Suprapubic skin (tissue), 3 donors: ENCODE measurements at regions not wholly inside any gene's neighbourhood (a gene's known extent, or its start where the extent isn't known, plus 50 kb on each side); places are given as distances from the start of the nearest gene placed in this dataset.

Experiments
- EP300 ChIP-seq: sonication (generic); formaldehyde crosslinking; IDR thresholded peaks from one replicate; pipeline ENCODE4 v1.6.1; 2017; ENCODE audit warnings: antibody characterized with exemption
- TF ChIP-seq, protein P1 (sequence below), 2 donors: fragments of 200-600 bp in 1 of 2; fragments of 450-650 bp in 1 of 2; sonication (generic) in 1 of 2; IDR thresholded peaks; one replicate each; pipeline ENCODE4 v1.5.1; 2016 to 2019; ENCODE audit warnings: antibody characterized with exemption in 2 of 2, mild to moderate bottlenecking in 1 of 2, moderate library complexity in 1 of 2

DNA sequence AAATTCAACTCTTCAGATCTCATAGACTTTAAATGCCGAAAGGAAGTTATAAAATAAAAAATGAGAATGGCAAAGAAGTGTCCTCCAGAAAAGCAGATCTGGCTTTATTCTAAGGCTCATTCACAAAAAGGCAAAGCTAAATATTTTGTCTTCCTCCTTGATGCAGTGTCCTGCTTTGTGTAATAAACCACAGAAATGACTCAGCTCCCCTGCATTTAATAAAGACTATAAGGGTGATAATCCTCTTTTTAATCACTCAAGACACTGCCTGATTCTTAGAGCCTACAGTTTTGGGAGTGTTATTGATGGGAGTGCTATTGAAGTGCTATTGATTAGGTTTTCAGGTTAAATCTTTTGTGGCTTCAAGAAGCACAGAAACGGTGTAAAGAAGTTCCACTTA, 482.0 kb downstream of the PCDH20 start:
- no peak for TF ChIP-seq EP300
- TF ChIP-seq, protein P1, sequence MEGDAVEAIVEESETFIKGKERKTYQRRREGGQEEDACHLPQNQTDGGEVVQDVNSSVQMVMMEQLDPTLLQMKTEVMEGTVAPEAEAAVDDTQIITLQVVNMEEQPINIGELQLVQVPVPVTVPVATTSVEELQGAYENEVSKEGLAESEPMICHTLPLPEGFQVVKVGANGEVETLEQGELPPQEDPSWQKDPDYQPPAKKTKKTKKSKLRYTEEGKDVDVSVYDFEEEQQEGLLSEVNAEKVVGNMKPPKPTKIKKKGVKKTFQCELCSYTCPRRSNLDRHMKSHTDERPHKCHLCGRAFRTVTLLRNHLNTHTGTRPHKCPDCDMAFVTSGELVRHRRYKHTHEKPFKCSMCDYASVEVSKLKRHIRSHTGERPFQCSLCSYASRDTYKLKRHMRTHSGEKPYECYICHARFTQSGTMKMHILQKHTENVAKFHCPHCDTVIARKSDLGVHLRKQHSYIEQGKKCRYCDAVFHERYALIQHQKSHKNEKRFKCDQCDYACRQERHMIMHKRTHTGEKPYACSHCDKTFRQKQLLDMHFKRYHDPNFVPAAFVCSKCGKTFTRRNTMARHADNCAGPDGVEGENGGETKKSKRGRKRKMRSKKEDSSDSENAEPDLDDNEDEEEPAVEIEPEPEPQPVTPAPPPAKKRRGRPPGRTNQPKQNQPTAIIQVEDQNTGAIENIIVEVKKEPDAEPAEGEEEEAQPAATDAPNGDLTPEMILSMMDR (IDR thresholded peaks at IDR 0.05) = no peak
